Ureter (tissue), 1 donor: ENCODE measurements at regions not wholly inside any gene's neighbourhood (a gene's known extent, or its start where the extent isn't known, plus 50 kb on each side); places are given as distances from the start of the nearest gene placed in this dataset.

Experiments
- DNase-seq: peaks from one replicate; pipeline ENCODE4 v3.0.0-alpha.2; 2020; ENCODE audit warnings: low spot score
- donor health status: DM: yes; HTN: yes; CAD: no.

GRCh38 chr5:119996128-119996527, 366.8 kb downstream of the FAM170A start:
- no peak for DNase-seq

GRCh38 chr5:120007598-120007997, 378.2 kb downstream of the FAM170A start:
- DNase-seq, result no peak

GRCh38 chr5:120012431-120012830, 383.1 kb downstream of the FAM170A start:
- DNase-seq, result no peak

- DNase-seq, result no peak
Observed at GRCh38 chr5:120014535-120014934, 385.2 kb downstream of the FAM170A start.

GRCh38 chr5:120016717-120017382, 387.5 kb downstream of the FAM170A start:
- DNase-seq, result no peak

- no peak for DNase-seq
Observed at GRCh38 chr5:120017513-120017912, 388.2 kb downstream of the FAM170A start.

- no peak for DNase-seq
Observed at GRCh38 chr5:120035181-120035580, 405.8 kb downstream of the FAM170A start.

- no peak for DNase-seq
Observed at GRCh38 chr5:120035815-120036577, 406.6 kb downstream of the FAM170A start.

- DNase-seq, result no peak
Observed at GRCh38 chr5:120037451-120037850, 408.1 kb downstream of the FAM170A start.

GRCh38 chr5:120039111-120039510, 409.8 kb downstream of the FAM170A start:
- DNase-seq, result no peak

- DNase-seq, result no peak
Observed at GRCh38 chr5:120043431-120043830, 414.1 kb downstream of the FAM170A start.

- no peak for DNase-seq
Observed at GRCh38 chr5:120052916-120053828, 410.9 kb upstream of the PRR16 start.

GRCh38 chr5:120053841-120054240, 410.3 kb upstream of the PRR16 start:
- no peak for DNase-seq

GRCh38 chr5:120055858-120056257, 408.2 kb upstream of the PRR16 start:
- DNase-seq, result no peak

- DNase-seq, result no peak
Observed at GRCh38 chr5:120062515-120062917, 401.6 kb upstream of the PRR16 start.

- DNase-seq, result no peak
Observed at GRCh38 chr5:120072068-120072761, 391.9 kb upstream of the PRR16 start.

- DNase-seq, result no peak
Observed at GRCh38 chr5:120073722-120074121, 390.4 kb upstream of the PRR16 start.

GRCh38 chr5:120080781-120081180, 383.3 kb upstream of the PRR16 start:
- no peak for DNase-seq

GRCh38 chr5:120082316-120083068, 381.6 kb upstream of the PRR16 start:
- no peak for DNase-seq

GRCh38 chr5:120083851-120084542, 380.1 kb upstream of the PRR16 start:
- DNase-seq, result no peak

GRCh38 chr5:120084543-120084870, 379.6 kb upstream of the PRR16 start:
- DNase-seq, result no peak
